GM12801 (cell line): ENCODE measurements at regions not wholly inside any gene's neighbourhood (a gene's known extent, or its start where the extent isn't known, plus 50 kb on each side); places are given as distances from the start of the nearest gene placed in this dataset.

Experiments
- TF ChIP-seq, protein P1 (sequence below): IDR thresholded peaks from one replicate; pipeline ENCODE4 v1.5.1; 2011; ENCODE audit warnings: control low read depth; ENCODE audit not compliant: insufficient read length; ENCODE audit errors: extremely low read depth

DNA sequence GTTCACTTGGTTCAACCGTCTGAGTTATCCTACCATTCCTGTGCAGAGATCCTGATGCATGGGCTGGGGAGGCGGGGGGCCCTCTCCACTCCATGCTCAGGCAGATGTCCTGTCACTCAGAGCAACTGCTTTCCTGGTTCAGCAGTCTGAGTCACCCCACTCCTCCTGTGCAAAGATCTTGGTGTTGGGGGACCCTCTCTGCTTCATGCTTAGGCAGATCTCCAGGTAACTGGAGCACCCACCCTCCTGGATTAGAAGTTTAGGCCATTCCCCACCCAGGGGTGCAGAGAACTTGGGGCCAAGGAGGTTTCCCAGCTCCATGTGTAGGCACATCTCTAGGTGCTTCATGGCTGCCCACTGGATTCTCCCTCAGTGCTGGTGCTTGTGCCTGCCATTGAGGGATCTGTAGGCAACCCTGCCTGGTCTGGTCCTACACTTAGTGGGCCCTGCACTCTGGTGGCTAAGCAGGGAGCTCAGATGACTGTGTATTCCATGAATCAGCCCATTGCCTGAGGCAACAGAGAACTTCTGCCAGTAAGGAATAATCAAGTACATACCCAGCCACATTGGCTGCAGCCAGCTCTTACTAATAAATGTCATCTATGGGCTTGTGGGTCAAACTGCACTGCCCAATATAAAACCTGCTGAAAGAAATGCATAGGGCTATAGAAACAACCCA lies 465.4 kb upstream of the THBS1 start:
- TF ChIP-seq, protein P1, sequence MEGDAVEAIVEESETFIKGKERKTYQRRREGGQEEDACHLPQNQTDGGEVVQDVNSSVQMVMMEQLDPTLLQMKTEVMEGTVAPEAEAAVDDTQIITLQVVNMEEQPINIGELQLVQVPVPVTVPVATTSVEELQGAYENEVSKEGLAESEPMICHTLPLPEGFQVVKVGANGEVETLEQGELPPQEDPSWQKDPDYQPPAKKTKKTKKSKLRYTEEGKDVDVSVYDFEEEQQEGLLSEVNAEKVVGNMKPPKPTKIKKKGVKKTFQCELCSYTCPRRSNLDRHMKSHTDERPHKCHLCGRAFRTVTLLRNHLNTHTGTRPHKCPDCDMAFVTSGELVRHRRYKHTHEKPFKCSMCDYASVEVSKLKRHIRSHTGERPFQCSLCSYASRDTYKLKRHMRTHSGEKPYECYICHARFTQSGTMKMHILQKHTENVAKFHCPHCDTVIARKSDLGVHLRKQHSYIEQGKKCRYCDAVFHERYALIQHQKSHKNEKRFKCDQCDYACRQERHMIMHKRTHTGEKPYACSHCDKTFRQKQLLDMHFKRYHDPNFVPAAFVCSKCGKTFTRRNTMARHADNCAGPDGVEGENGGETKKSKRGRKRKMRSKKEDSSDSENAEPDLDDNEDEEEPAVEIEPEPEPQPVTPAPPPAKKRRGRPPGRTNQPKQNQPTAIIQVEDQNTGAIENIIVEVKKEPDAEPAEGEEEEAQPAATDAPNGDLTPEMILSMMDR, result no peak

DNA sequence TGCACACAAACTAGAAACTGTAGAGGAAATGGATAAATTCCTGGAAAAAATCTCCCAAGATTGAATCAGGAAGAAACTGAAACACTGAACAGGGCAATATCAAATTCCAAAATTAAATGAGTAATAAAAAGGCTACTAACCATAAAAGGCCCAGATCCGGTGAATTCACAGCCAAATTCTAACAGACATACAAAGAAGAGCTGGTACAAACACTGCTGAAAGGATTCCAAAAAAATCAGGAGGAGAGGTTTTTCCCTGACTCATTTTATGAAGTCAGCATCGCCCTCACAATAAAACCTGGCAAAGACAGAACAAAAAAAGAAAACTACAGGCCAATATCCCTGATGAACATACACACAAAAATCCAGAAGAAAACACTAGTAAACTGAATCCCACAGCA lies 462.4 kb upstream of the THBS1 start:
- TF ChIP-seq, protein P1, result no peak

DNA sequence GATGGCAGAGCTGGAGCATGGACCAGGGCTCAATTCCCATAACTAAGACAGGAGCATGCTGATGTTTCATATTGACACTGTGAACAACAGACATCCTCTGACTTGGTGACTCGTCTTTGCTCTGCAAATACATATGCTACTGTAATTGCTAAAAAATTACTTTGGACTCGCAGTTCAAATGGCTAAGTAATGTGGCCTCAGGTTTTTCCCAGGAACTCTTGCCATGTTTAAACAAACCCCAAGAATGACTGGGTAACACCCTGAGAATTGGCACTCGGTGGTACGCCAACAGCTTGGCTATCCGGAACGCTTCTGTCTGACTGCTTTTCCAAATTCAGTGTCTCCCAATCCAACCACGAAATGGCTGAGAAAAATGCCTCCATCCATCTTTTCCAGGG lies 456.7 kb upstream of the THBS1 start:
- TF ChIP-seq, protein P1, result no peak

DNA sequence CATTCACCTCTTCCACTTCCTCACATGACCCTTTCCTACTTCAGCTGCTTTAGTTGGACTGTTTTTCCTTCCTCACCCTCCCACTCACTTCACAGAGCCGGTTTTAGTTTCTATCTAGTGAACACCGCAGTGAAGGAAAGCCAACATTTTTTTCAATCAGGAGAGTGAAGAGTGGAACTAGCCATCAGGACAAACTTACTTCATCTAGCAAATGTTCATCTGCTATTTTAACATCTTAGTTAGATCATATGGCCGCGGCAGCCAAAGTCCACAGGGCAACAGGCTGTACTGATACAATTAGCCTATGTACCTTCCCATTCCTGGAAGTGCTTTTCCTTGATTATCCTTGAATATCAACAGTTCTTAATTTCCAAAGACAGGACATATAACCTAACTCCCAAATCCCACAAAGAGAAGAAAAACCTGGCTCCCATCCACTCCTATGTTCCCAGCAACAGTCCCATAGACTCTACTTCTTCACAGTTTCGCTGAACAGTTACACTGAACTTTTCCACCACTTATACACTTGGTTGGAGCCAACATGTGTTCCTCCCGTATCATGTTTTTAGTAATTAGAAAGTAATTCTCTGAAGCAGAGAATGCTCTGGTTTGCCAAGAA lies 456.2 kb upstream of the THBS1 start:
- TF ChIP-seq, protein P1, result no peak

DNA sequence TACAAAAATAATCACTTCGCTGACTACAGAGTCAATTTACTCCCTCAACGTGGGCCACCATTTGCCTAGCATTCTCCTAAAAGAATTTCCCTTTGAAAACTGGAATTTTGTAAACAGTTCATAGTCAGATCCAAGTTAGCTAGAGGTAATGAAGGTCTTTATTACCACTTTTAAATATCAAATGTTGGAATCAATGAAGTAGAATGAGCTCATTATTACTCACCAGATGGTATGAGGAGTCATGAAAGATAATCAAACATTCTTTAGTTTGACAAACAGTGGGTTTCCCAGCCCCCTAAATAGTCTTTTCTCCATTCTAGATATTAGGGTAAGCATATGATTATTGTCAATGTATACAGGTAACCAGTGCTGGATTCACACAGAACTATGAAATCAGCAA lies 455.7 kb upstream of the THBS1 start:
- TF ChIP-seq, protein P1, result no peak

DNA sequence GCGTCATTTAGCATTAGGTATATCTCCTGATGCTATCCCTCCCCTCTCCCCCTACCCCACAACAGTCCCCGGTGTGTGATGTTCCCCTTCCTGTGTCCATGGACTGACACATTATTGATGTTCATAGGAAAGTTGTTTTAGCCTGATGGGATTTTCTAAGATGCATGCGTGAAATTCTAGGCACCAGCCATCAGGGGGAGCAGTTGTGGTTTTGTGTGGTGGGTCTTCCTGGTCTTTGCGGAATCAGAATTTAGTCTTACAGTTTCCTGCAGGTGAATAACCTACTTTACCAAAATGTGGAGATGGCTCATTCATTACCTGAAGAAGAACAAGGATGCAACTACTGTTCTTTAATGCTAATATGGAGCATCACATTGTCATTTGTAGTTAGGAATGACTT lies 455.0 kb upstream of the THBS1 start:
- TF ChIP-seq, protein P1, result no peak

DNA sequence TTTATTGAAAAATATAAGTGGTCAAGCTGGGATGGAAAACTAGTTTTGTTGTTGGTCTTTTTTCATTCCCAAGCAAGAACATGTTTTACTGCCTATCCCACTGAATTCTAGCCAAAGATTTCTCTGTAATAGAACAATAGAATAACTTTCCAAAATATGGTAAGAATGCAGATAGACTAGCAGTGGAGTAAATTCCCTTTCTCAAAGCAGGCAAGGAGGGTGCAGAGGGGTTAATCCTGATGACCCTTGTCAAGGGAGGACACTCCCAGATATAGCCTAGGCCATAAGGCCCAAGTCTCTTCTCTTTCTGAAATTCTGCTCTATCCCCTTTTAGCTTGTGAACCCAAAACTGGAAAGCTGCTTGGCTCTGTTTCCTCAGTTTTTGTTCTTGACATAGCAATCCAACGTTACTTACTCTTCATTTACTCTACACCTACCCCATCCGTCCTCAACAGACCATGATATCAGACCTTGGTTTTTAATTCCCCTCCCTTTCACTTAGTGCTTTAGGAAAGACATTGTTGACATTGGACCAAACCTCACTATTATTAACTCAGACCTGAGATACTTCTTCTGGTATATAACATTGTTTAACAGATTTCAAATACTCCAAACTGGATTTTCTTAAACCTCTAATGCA lies 453.6 kb upstream of the THBS1 start:
- TF ChIP-seq, protein P1, result no peak
